ENCODE measurements at regions not wholly inside any gene's neighbourhood (a gene's known extent, or its start where the extent isn't known, plus 50 kb on each side); places are given as distances from the start of the nearest gene placed in this dataset.

GRCh38 chr3:25113891-25114290 lies 314.2 kb upstream of the RARB start:
- H3K79me1 ChIP-seq (ENCODE audit: low read depth, low read length) = no peaks in the 10 kb centered on the region
- H3K4me3 ChIP-seq (ENCODE audit: extremely low read depth in 1 of 4, insufficient read depth in 2 of 4, low read depth in 3 of 4, low read length in 4 of 4) = no peak overlapping the region
- no peak overlapping the region for H2BK12ac ChIP-seq (ENCODE audit: low read depth, low read length)
- no peak overlapping the region for H4K5ac ChIP-seq (ENCODE audit: insufficient read length, low read depth, low read length)
- no peak overlapping the region for H2BK120ac ChIP-seq (replicated peaks; ENCODE audit: low read depth, low read length)
- CTCF ChIA-PET (ENCODE audit: partially characterized antibody) = interaction anchor here (0.6 to 0.7 kb wide), 3 partner anchors 8 to 473 kb away, joined by 3 to 4 read pairs (median 3); no protein-coding TSS in a partner anchor
- H3K9ac ChIP-seq (replicated peaks in 1 of 4; ENCODE audit: extremely low read depth in 1 of 4, low read depth in 3 of 4, low read length in 3 of 4) = no peak overlapping the region
- H2BK5ac ChIP-seq (ENCODE audit: low read depth, low read length) = no peak overlapping the region
- DNase-seq (ENCODE audit: low read depth in 1 of 2, low spot score in 2 of 2) (no peak), FAIRE-seq (no peak)
- H3K56ac ChIP-seq (replicated peaks; ENCODE audit: insufficient read length, low read depth, low read length) = no peak overlapping the region
- no peaks in the 10 kb centered on the region for H4K20me1 ChIP-seq (replicated peaks in 1 of 2; ENCODE audit: control insufficient read depth in 1 of 2, insufficient read depth in 2 of 2, low read length in 2 of 2)
- H3K27ac ChIP-seq (ENCODE audit: low read depth, low read length) = no peak overlapping the region
- POLR2A ChIA-PET (ENCODE audit: partially characterized antibody) = no interaction called here
- no peaks in the 10 kb centered on the region for H3K4me1 ChIP-seq (replicated peaks in 1 of 4; ENCODE audit: control insufficient read depth in 3 of 4, insufficient read depth in 4 of 4, low read length in 3 of 4)
- no peak overlapping the region for H3K23ac ChIP-seq (ENCODE audit: insufficient read length)
- H3K4me2 ChIP-seq (ENCODE audit: insufficient read depth in 1 of 2, low read depth in 2 of 2, low read length in 2 of 2) = no peak overlapping the region
- no peaks in the 10 kb centered on the region for H3K27me3 ChIP-seq (replicated peaks in 1 of 4; ENCODE audit: control insufficient read depth in 3 of 4, extremely low read depth in 1 of 4, insufficient read depth in 3 of 4, low read length in 3 of 4)
- H3K36me3 ChIP-seq (ENCODE audit: control insufficient read depth in 2 of 4, insufficient read depth in 4 of 4, low read length in 3 of 4) = no peaks in the 10 kb centered on the region
- H3K23me2 ChIP-seq (ENCODE audit: low read depth, low read length) = no peaks in the 10 kb centered on the region
- no peak overlapping the region for H3K18ac ChIP-seq (ENCODE audit: extremely low read depth, low read length)
- no peaks in the 10 kb centered on the region for H3K79me2 ChIP-seq (ENCODE audit: control insufficient read depth in 1 of 2, insufficient read depth in 2 of 2, low read length in 2 of 2)
- no peak overlapping the region for H3K4ac ChIP-seq (replicated peaks; ENCODE audit: insufficient read length, low read depth, low read length)
- H4K91ac ChIP-seq (replicated peaks; ENCODE audit: insufficient read length, low read length) = no peak overlapping the region
- no peak overlapping the region for H2BK20ac ChIP-seq (ENCODE audit: low read length)
- TF ChIP-seq BACH1 (IDR thresholded peaks at IDR 0.05; ENCODE audit: low read length) (no peak), KDM4A (IDR thresholded peaks at IDR 0.05; ENCODE audit: low read depth, low read length, severe bottlenecking) (no peak), BCL11A (IDR thresholded peaks at IDR 0.05; ENCODE audit: low read depth in 2 of 2, low read length in 2 of 2) (no peak), CHD2 (IDR thresholded peaks at IDR 0.05; ENCODE audit: low read length) (no peak), YY1 (IDR thresholded peaks at IDR 0.05; ENCODE audit: low read depth, low read length) (no peak), CBX5 (IDR thresholded peaks at IDR 0.05; ENCODE audit: low read depth, low read length) (no peak), ATF3 (IDR thresholded peaks at IDR 0.05; ENCODE audit: insufficient read depth, low read depth, low read length) (no peak), RAD21 (IDR thresholded peaks at IDR 0.05 in 1 of 2, conservative IDR thresholded peaks at IDR 0.05 in 1 of 2; ENCODE audit: low read depth in 2 of 2, low read length in 2 of 2) (no peak), CEBPB (IDR thresholded peaks at IDR 0.05; ENCODE audit: low read depth, low read length) (no peak), HDAC2 (IDR thresholded peaks at IDR 0.05; ENCODE audit: borderline replicate concordance in 1 of 2, low read depth in 2 of 2, low read length in 2 of 2) (no peak)
- no peak overlapping the region for H2BK15ac ChIP-seq (ENCODE audit: low read length)
- H3K9me3 ChIP-seq (ENCODE audit: insufficient read depth in 2 of 2, low read depth in 1 of 2, low read length in 1 of 2) = no peaks in the 10 kb centered on the region
- peak overlapping the region; percentile 31; the same call in 1 of the 2 replicates for H2AFZ ChIP-seq (ENCODE audit: low read length)
- no peak overlapping the region for H2AK5ac ChIP-seq (ENCODE audit: low read depth, low read length)
- WGBS, 2 experiments (ENCODE audit: extremely low coverage in 1 of 2, insufficient coverage in 1 of 2, insufficient read length in 1 of 2, insufficient replicate concordance in 2 of 2, low coverage in 1 of 2, low lambda C conversion rate in 2 of 2, missing lambda C conversion rate in 1 of 2) = 86% methylated on average over 1 of the region's 1 CpG; no CpG with 5 or more reads in 1 of the 2 experiments
- no peak overlapping the region for H4K8ac ChIP-seq (ENCODE audit: extremely low read depth, insufficient read depth, low read length)
- no peak overlapping the region for H3K14ac ChIP-seq (ENCODE audit: insufficient read length)

Measured in H1 (cell line).